AG09309 (cell line): ENCODE measurements at regions not wholly inside any gene's neighbourhood (a gene's known extent, or its start where the extent isn't known, plus 50 kb on each side); places are given as distances from the start of the nearest gene placed in this dataset.

Source experiments
- DNase-seq: peaks from one replicate; pipeline ENCODE4 v3.0.0-alpha.2; 2010; ENCODE audit warnings: low read depth
- H3K4me3 ChIP-seq: 2 replicates; pipeline ENCODE4 v1.5.1; 2011; ENCODE audit warnings: mild to moderate bottlenecking, low read depth, low read length, moderate library complexity; ENCODE audit not compliant: control insufficient read depth
- CTCF ChIP-seq: IDR thresholded peaks from 2 replicates; pipeline ENCODE4 v1.5.1; 2011; ENCODE audit warnings: mild to moderate bottlenecking, low read depth, low read length, inconsistent platforms; ENCODE audit not compliant: insufficient read depth, control insufficient read depth; ENCODE audit errors: missing control alignments

DNA sequence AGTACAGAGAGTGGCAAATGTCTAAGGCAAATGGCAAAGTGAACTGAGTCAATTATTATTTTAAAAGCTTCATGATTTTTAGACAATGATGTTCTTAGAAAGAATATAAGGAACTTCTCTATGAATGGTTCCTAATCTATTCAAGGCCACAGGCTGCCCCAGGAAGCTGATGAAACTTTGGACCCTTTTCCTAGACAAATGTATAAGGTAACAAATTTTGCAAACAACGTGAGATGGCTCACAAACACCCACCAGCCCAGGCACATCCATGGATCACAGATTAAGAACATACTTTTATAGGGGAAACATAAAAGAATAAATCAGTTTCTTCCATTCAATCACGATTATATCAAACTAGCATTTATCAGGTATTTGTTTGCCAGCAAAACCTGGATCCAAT is 659.0 kb downstream of the IRS1 start:
- H3K4me3 ChIP-seq: no peak overlapping the region
- TF ChIP-seq CTCF: no peak
- DNase-seq: no peak

DNA sequence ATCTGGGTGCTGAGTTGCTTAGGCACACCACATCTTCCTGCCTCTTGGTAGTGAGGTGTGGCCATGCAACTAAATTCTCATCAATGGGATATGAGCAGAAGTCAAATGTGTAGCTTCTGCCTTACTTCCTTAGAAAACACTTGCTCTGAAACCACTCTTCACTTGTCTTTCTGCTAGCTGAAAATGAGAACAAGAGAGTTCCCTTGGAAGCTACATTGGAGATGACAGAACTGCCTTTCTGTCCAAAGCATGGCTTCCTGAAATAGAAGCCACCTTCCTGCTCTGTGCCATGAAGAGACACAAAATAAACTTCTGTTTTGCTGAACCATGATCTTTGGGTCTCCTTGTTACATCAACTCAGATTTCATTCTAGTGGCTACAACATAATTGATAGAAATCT is 659.9 kb downstream of the IRS1 start:
- no peak for TF ChIP-seq CTCF
- H3K4me3 ChIP-seq: no peak overlapping the region
- DNase-seq: no peak

DNA sequence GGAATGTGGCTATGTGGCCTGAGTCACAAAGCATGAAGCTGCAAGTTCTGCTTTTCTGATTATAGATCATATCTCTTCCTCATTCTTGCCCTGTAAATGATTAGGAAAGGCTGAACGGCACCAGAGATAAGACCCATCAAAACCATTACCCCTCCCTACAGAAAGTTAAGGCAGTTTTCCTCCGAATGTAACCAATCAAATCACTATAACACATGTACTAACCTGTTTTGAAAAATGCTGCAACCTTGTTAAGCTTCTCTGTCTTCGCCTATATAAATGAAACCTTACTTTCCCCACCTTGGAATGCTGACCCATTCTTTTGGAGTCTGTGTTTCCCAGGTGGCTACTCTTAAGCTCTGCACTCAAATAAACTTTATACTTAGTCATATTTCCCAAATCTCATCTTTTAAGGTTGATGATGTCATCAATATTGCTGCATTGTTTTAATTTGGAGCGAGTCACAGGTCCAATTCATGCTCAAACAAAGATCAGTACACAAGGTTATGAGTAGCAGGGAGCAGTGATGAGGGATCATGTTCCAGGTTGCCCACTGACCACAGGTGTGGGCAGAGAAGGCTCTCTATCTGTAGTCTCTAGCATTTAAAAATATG is 662.3 kb downstream of the IRS1 start:
- no peak for TF ChIP-seq CTCF
- DNase-seq: no peak
- H3K4me3 ChIP-seq: no peak overlapping the region

DNA sequence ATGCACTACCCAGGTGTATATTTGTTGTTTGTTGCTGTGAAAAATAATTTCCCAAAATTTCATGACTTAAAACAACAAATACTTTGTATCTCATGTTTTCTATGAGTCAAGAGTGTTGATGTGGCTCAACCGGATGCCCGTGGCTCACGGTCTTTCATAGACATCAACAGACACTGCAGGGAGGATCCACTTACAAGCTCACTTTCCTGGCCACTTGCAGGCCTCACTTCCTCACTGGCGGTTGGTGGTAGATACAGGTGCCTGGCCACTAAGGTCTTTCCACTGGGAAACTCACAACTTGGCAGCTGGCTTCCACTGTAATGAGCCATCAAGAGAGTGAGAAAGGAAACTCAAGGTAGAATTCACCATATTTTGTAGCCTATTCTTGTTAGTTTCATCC is 662.9 kb downstream of the IRS1 start:
- TF ChIP-seq CTCF: no peak
- H3K4me3 ChIP-seq: no peak overlapping the region
- no peak for DNase-seq

GRCh38 chr2:226135861-226136548 is 663.6 kb downstream of the IRS1 start:
- no peak for TF ChIP-seq CTCF
- H3K4me3 ChIP-seq: no peak overlapping the region

GRCh38 chr2:226132323-226133215 is 667.1 kb downstream of the IRS1 start:
- no peak for TF ChIP-seq CTCF
- no peak for DNase-seq
- no peak overlapping the region for H3K4me3 ChIP-seq

More at GRCh38 chr2:226135861-226136548, 663.6 kb downstream of the IRS1 start:
- DNase-seq: no peak
